ENCODE measurements at regions not wholly inside any gene's neighbourhood (a gene's known extent, or its start where the extent isn't known, plus 50 kb on each side); places are given as distances from the start of the nearest gene placed in this dataset.

DNA sequence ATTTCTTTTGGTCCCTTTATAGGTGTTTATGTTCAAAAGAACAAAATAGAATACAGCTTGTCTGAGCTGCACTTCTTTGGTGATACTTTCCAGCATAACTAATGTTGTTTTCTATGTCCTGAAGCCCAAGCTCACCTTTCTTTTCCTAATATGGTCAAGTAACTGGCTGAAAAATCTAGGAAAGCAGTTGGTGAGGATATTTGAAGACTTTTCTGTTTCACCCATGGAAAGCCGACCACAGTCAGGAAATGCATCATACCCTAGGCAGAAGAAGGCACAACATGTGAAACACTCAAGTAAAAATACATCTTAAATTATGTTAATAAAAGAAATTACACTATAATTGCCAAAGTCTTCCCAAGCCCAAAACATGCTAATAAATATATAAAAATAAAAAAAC, 337.0 kb downstream of the PDGFC start:
- no peaks in the 10 kb centered on the region for H3K36me3 ChIP-seq (ENCODE audit: control insufficient read depth, insufficient read depth, low read length)
- CTCF ChIA-PET, result interaction anchor here (0.6 kb wide), 1 partner anchor 9 kb away, joined by 3 read pairs; no protein-coding TSS in a partner anchor
- DNase-seq (ENCODE audit: low read depth), result no peak
- POLR2A ChIA-PET, result no interaction called here
- no peak overlapping the region for H3K4me3 ChIP-seq (ENCODE audit: low read depth, low read length)
- TF ChIP-seq, protein P1, sequence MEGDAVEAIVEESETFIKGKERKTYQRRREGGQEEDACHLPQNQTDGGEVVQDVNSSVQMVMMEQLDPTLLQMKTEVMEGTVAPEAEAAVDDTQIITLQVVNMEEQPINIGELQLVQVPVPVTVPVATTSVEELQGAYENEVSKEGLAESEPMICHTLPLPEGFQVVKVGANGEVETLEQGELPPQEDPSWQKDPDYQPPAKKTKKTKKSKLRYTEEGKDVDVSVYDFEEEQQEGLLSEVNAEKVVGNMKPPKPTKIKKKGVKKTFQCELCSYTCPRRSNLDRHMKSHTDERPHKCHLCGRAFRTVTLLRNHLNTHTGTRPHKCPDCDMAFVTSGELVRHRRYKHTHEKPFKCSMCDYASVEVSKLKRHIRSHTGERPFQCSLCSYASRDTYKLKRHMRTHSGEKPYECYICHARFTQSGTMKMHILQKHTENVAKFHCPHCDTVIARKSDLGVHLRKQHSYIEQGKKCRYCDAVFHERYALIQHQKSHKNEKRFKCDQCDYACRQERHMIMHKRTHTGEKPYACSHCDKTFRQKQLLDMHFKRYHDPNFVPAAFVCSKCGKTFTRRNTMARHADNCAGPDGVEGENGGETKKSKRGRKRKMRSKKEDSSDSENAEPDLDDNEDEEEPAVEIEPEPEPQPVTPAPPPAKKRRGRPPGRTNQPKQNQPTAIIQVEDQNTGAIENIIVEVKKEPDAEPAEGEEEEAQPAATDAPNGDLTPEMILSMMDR (IDR thresholded peaks at IDR 0.05; ENCODE audit: insufficient read depth, low read depth, low read length), result no peak
- H3K27me3 ChIP-seq (ENCODE audit: control insufficient read depth, insufficient read depth, low read length), result no peaks in the 10 kb centered on the region

DNA sequence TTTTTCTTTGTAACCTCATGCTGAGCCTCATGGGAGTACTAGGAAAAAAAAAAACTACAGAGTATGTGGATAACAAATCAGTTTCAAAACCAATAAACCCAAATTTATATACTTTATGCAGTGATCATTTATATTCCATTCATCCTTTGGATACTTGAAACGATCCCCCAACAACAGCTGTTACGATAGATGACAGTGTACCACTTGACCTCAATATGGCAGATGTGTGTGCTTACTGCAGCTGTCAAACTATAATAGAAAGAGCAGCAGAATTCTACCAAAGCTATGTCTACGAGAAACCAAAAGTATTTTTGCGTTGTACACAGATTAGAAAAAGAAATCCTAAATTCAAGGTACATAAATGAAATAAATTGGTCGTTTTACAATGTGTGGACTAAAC, 337.8 kb downstream of the PDGFC start:
- ChIA-PET POLR2A (no interaction called here), CTCF (no interaction called here)
- H3K4me3 ChIP-seq (ENCODE audit: low read depth, low read length), result no peak overlapping the region
- TF ChIP-seq, protein P1 (IDR thresholded peaks at IDR 0.05; ENCODE audit: insufficient read depth, low read depth, low read length), result no peak
- no peaks in the 10 kb centered on the region for H3K27me3 ChIP-seq (ENCODE audit: control insufficient read depth, insufficient read depth, low read length)
- no peaks in the 10 kb centered on the region for H3K36me3 ChIP-seq (ENCODE audit: control insufficient read depth, insufficient read depth, low read length)
- no peak for DNase-seq (ENCODE audit: low read depth)

DNA sequence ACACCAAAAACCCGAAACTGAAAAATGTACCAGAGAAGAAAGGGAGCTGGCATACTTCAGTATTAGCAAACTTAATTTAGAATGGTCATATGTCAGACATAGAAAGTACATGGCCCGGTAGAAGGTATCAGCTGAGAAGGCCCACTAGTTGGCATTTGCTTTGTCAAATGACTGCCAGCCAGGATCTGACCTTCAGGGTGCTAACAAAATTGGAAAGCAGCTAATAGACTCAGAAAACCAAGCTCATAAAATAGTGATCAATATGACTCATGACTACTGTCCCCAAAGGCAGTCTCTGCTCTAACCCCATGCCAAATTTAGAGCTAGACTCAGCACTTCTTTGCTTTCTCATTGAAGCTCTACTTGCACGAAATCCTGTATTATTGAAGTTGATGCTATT, 342.7 kb downstream of the PDGFC start:
- no peak for DNase-seq (ENCODE audit: low read depth)
- TF ChIP-seq, protein P1 (IDR thresholded peaks at IDR 0.05; ENCODE audit: insufficient read depth, low read depth, low read length), result no peak
- Histone ChIP-seq H3K27me3 (ENCODE audit: control insufficient read depth, insufficient read depth, low read length) (no peaks in the 10 kb centered on the region), H3K36me3 (ENCODE audit: control insufficient read depth, insufficient read depth, low read length) (no peaks in the 10 kb centered on the region), H3K4me3 (ENCODE audit: low read depth, low read length) (no peak overlapping the region)
- ChIA-PET CTCF (interaction anchor here (1.0 kb wide), 1 partner anchor 13 kb away, joined by 5 read pairs; no protein-coding TSS in a partner anchor), POLR2A (no interaction called here)

DNA sequence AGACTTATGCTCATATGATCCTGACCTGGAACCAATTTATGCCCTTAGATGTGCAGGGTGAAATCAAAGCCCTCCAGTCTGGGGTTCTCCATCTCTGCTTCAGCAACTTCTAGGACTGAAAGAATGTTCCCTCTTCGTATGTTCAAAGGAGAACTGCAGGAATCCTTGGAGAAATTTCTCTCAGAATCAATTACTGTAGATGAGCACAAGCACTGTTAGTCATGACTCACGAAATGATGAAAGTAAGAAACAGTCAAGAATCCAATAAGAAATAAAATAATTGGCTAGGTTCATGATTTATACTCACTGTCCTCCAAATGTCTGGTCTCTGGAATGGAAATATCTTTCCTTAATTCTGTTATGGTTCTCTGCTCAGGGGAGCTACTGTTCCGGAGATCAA, 348.2 kb downstream of the PDGFC start:
- ChIA-PET POLR2A (interaction anchor here (0.6 kb wide), 1 partner anchor 147 kb away, joined by 3 read pairs; no protein-coding TSS in a partner anchor), CTCF (interaction anchor here (0.8 kb wide), 1 partner anchor 185 kb away, joined by 3 read pairs; no protein-coding TSS in a partner anchor)
- H3K36me3 ChIP-seq (ENCODE audit: control insufficient read depth, insufficient read depth, low read length), result no peaks in the 10 kb centered on the region
- no peak for DNase-seq (ENCODE audit: low read depth)
- no peak overlapping the region for H3K4me3 ChIP-seq (ENCODE audit: low read depth, low read length)
- TF ChIP-seq, protein P1 (IDR thresholded peaks at IDR 0.05; ENCODE audit: insufficient read depth, low read depth, low read length), result no peak
- H3K27me3 ChIP-seq (ENCODE audit: control insufficient read depth, insufficient read depth, low read length), result no peaks in the 10 kb centered on the region

DNA sequence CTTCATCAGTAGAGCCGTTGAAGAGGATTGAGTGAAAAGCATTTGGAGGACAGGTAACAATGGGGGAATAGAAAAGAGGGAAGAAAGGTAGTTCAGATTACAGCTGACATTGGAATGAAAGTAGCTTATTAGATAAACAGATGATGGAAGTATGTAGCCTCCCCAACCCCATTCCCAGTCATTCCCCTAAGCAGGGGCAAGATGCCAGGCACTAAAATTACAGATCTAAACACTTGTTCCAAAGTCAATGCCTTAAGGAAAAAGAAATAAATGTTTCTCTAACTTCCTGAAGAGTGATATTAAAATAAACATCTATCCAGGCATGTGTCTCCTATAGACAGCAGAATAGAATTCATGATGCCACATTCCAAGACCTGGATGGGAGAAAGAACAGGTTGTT, 350.8 kb downstream of the PDGFC start:
- Histone ChIP-seq H3K27me3 (ENCODE audit: control insufficient read depth, insufficient read depth, low read length) (no peaks in the 10 kb centered on the region), H3K4me3 (ENCODE audit: low read depth, low read length) (no peak overlapping the region), H3K36me3 (ENCODE audit: control insufficient read depth, insufficient read depth, low read length) (no peaks in the 10 kb centered on the region)
- TF ChIP-seq, protein P1 (IDR thresholded peaks at IDR 0.05; ENCODE audit: insufficient read depth, low read depth, low read length), result no peak
- ChIA-PET CTCF (interaction anchor here (0.9 kb wide), 1 partner anchor 9 kb away, joined by 4 read pairs; no protein-coding TSS in a partner anchor), POLR2A (no interaction called here)
- no peak for DNase-seq (ENCODE audit: low read depth)

Measured in BJ (cell line).